GM12873 (cell line): ENCODE measurements at regions not wholly inside any gene's neighbourhood (a gene's known extent, or its start where the extent isn't known, plus 50 kb on each side); places are given as distances from the start of the nearest gene placed in this dataset.

Experiments
- CTCF ChIP-seq: IDR thresholded peaks from 2 replicates; pipeline ENCODE4 v1.5.1; 2012; ENCODE audit warnings: low read depth, mild to moderate bottlenecking, moderate library complexity, low read length, control low read depth; ENCODE audit not compliant: insufficient read depth; ENCODE audit errors: missing control alignments

- TF ChIP-seq CTCF, result no peak
These were observed 285.7 kb upstream of the ANKRD55 start for GRCh38 chr5:56518820-56519219.

- no peak for TF ChIP-seq CTCF
These were observed 283.9 kb upstream of the ANKRD55 start for GRCh38 chr5:56517011-56517416.

- no peak for TF ChIP-seq CTCF
These were observed 283.3 kb upstream of the ANKRD55 start for GRCh38 chr5:56516441-56516840.

- no peak for TF ChIP-seq CTCF
These were observed 282.9 kb upstream of the ANKRD55 start for GRCh38 chr5:56516035-56516434.

GRCh38 chr5:56515011-56515410, 281.9 kb upstream of the ANKRD55 start:
- TF ChIP-seq CTCF, result no peak

- no peak for TF ChIP-seq CTCF
These were observed 281.1 kb upstream of the ANKRD55 start for GRCh38 chr5:56514245-56514644.

- TF ChIP-seq CTCF, result no peak
These were observed 280.0 kb upstream of the ANKRD55 start for GRCh38 chr5:56513141-56513540.

- no peak for TF ChIP-seq CTCF
These were observed 279.3 kb upstream of the ANKRD55 start for GRCh38 chr5:56512313-56512996.
